PC-3 (cell line): ENCODE measurements at regions not wholly inside any gene's neighbourhood (a gene's known extent, or its start where the extent isn't known, plus 50 kb on each side); places are given as distances from the start of the nearest gene placed in this dataset.

ENCODE experiments used
- EZH2 ChIP-seq: fragments of 300-600 bp; sonication (generic); IDR thresholded peaks from one replicate; pipeline ENCODE4 v1.6.1; 2017; ENCODE audit warnings: antibody characterized with exemption, mild to moderate bottlenecking, low read length; ENCODE audit not compliant: unreplicated experiment
- EZH2phosphoT487 ChIP-seq: fragments of 300-600 bp; sonication (generic); IDR thresholded peaks from 2 replicates; pipeline ENCODE4 v1.6.1; 2018; ENCODE audit warnings: mild to moderate bottlenecking, antibody characterized with exemption, low read length, borderline replicate concordance
- TF ChIP-seq, protein P1 (sequence below): fragments of 300-600 bp; sonication (generic); conservative IDR thresholded peaks from 2 replicates; pipeline ENCODE4 v1.5.1; 2017; ENCODE audit warnings: antibody characterized with exemption, low read depth, mild to moderate bottlenecking, low read length

GRCh38 chr6:90369651-90370050 lies 73.0 kb upstream of the BACH2 start:
- TF ChIP-seq, protein P1, sequence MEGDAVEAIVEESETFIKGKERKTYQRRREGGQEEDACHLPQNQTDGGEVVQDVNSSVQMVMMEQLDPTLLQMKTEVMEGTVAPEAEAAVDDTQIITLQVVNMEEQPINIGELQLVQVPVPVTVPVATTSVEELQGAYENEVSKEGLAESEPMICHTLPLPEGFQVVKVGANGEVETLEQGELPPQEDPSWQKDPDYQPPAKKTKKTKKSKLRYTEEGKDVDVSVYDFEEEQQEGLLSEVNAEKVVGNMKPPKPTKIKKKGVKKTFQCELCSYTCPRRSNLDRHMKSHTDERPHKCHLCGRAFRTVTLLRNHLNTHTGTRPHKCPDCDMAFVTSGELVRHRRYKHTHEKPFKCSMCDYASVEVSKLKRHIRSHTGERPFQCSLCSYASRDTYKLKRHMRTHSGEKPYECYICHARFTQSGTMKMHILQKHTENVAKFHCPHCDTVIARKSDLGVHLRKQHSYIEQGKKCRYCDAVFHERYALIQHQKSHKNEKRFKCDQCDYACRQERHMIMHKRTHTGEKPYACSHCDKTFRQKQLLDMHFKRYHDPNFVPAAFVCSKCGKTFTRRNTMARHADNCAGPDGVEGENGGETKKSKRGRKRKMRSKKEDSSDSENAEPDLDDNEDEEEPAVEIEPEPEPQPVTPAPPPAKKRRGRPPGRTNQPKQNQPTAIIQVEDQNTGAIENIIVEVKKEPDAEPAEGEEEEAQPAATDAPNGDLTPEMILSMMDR, result no peak
- TF ChIP-seq EZH2phosphoT487, result no peak
- no peak for TF ChIP-seq EZH2
